ENCODE measurements at regions not wholly inside any gene's neighbourhood (a gene's known extent, or its start where the extent isn't known, plus 50 kb on each side); places are given as distances from the start of the nearest gene placed in this dataset.

GRCh38 chr13:80211566-80211965 is 129.4 kb downstream of the SPRY2 start:
- no peak for TF ChIP-seq CTCF (IDR thresholded peaks at IDR 0.05)
- TF ChIP-seq POLR2A (IDR thresholded peaks at IDR 0.05; ENCODE audit: low read depth), result no peak
- TF ChIP-seq POLR2AphosphoS5 (IDR thresholded peaks at IDR 0.05), result no peak
- TF ChIP-seq EP300 (IDR thresholded peaks at IDR 0.05), result no peak

All from esophagus muscularis mucosa (tissue), 4 donors.